WI38 (cell line): ENCODE measurements at regions not wholly inside any gene's neighbourhood (a gene's known extent, or its start where the extent isn't known, plus 50 kb on each side); places are given as distances from the start of the nearest gene placed in this dataset.

Experiments
- H3K4me3 ChIP-seq: 2 replicates; pipeline ENCODE4 v1.5.1; 2011; ENCODE audit warnings: low read depth, mild to moderate bottlenecking, control low read depth, low read length
- CTCF ChIP-seq: IDR thresholded peaks from 2 replicates; pipeline ENCODE4 v1.5.1; 2012; ENCODE audit warnings: low read depth, mild to moderate bottlenecking, control low read depth, low read length

DNA sequence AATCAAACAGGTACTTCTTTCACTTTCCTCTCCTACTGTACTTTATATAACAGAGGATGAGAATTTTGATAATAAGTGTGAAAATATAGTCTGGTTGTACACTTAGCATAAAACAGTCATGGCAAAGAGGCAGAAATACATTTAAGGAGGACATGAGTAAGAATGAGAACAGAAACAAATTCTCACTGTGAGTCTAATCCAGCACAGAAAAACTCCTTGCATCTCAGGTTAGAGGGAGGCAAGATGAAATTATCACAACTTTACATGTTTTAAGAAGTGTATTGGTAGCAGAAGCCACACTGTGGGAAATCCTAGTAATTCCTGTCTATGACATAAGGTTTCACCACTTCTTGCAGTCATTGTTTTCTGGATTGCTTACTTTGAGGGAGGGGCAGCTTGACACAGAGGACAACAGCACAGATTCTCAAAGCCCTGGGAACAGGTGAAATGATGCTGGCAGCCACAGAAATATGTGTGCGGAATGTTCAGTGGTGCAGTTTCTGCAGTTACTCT, 733.6 kb upstream of the GBE1 start:
- TF ChIP-seq CTCF, result no peak
- H3K4me3 ChIP-seq, result no peak overlapping the region

DNA sequence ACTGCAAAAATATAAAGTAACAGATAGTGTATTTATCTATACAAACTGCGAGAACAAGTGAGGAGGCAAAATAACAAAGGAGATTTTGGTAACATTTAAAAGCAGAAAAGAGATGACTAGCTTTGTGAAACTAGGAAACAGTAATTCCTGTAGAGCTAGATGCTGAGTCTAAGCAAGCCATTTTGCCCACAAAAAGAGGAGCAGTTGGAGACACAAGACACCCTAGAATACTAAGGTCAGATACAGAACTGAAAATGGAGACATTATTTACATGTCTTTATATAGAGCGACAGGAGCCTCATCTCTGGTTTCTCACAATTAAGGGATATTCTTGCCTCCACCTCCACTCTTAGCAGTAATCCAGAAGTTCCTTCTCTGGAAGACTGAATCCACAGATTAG, 732.4 kb upstream of the GBE1 start:
- H3K4me3 ChIP-seq, result no peak overlapping the region
- no peak for TF ChIP-seq CTCF

DNA sequence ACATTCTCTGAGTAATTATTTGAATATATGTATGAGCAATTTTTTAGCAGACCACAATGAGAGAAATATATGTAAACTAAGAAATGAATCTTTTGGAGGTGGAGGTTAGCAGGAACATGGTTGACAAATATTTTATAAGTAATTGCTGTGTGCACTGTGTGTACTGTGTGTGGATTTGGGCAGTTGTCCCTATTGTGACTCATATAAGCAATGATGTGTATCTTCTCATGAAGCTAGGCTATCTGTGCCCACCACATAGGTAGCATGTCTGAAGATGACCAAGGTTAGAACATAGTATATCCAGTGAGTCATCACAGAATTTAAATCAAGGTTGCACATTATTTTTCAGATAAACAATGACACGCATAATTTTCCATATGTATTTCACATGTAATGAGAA, 713.9 kb upstream of the GBE1 start:
- no peak overlapping the region for H3K4me3 ChIP-seq
- no peak for TF ChIP-seq CTCF

- no peak overlapping the region for H3K4me3 ChIP-seq
- TF ChIP-seq CTCF, result no peak
Observed at GRCh38 chr3:82474711-82475110, 713.3 kb upstream of the GBE1 start.

GRCh38 chr3:82473864-82474541, 712.6 kb upstream of the GBE1 start:
- no peak overlapping the region for H3K4me3 ChIP-seq
- TF ChIP-seq CTCF, result no peak

- TF ChIP-seq CTCF, result no peak
- H3K4me3 ChIP-seq, result no peak overlapping the region
Observed at GRCh38 chr3:82467051-82467450, 705.6 kb upstream of the GBE1 start.

- H3K4me3 ChIP-seq, result no peak overlapping the region
- TF ChIP-seq CTCF, result no peak
Observed at GRCh38 chr3:82462977-82463376, 701.5 kb upstream of the GBE1 start.
